PFSK-1 (cell line): ENCODE measurements at regions not wholly inside any gene's neighbourhood (a gene's known extent, or its start where the extent isn't known, plus 50 kb on each side); places are given as distances from the start of the nearest gene placed in this dataset.

Source experiments
- FOXP2 ChIP-seq: optimal IDR thresholded peaks from 2 replicates; pipeline ENCODE3; 2011; ENCODE audit warnings: borderline replicate concordance, control low read depth, inconsistent platforms; ENCODE audit not compliant: insufficient read depth; ENCODE audit errors: extremely low read length, extremely low read depth
- POLR2AphosphoS5 ChIP-seq: IDR thresholded peaks from 2 replicates; pipeline ENCODE4 v1.6.1; 2012; ENCODE audit warnings: low read depth, mild to moderate bottlenecking, control low read depth, low read length, moderate library complexity
- REST ChIP-seq, 2 experiments: IDR thresholded peaks; 2 replicates each; pipeline versions ENCODE4 v1.6.1 to v1.8.0; 2011 to 2012; ENCODE audit warnings: low read depth in 2 of 2, low read length in 2 of 2, control low read depth in 1 of 2, inconsistent platforms in 1 of 2, mild to moderate bottlenecking in 1 of 2, moderate library complexity in 1 of 2; ENCODE audit not compliant: insufficient read depth in 1 of 2
- SIN3A ChIP-seq: IDR thresholded peaks from 2 replicates; pipeline ENCODE4 v1.6.1; 2012; ENCODE audit warnings: mild to moderate bottlenecking, low read length, moderate library complexity, borderline replicate concordance; ENCODE audit not compliant: insufficient read depth
- TAF1 ChIP-seq: IDR thresholded peaks from 2 replicates; pipeline ENCODE4 v1.6.1; 2012; ENCODE audit warnings: low read length, control low read depth, borderline replicate concordance; ENCODE audit not compliant: insufficient read depth

GRCh38 chr1:245014247-245015029 is 140.3 kb upstream of the KIF26B start:
- TF ChIP-seq POLR2AphosphoS5 = no peak
- TF ChIP-seq REST (IDR thresholded peaks at IDR 0.05; ENCODE audit: insufficient read depth in 1 of 2, low read depth in 2 of 2, low read length in 2 of 2) = no peak
- TF ChIP-seq SIN3A = no peak
- no peak for TF ChIP-seq TAF1
- TF ChIP-seq FOXP2 = no peak
